ENCODE measurements at regions not wholly inside any gene's neighbourhood (a gene's known extent, or its start where the extent isn't known, plus 50 kb on each side); places are given as distances from the start of the nearest gene placed in this dataset.

DNA sequence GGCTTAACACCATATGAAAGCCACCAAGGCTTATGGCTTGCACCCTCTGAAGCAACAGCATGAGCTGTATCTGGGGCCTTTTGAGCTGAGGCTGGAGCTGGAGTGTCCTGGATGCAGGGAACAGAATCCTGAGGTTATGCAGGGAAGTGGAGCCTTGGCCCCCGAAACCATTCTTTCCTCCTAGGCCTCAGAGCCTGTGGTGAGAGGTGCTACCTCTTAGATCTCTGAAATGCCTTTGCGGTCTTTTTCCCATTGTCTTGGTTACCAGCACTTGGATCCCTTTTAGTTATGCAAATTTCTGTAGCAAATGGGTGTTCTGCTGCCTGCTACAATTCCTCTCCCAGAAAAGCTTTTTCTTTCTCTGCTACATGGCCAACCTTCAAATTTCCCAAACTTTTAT lies 72.7 kb upstream of the CLPB start:
- Histone ChIP-seq H3K27me3 (ENCODE audit: insufficient read depth, low read depth, severe bottlenecking) (no peaks in the 10 kb centered on the region), H3K36me3 (no peaks in the 10 kb centered on the region)
- TF ChIP-seq, protein P1, sequence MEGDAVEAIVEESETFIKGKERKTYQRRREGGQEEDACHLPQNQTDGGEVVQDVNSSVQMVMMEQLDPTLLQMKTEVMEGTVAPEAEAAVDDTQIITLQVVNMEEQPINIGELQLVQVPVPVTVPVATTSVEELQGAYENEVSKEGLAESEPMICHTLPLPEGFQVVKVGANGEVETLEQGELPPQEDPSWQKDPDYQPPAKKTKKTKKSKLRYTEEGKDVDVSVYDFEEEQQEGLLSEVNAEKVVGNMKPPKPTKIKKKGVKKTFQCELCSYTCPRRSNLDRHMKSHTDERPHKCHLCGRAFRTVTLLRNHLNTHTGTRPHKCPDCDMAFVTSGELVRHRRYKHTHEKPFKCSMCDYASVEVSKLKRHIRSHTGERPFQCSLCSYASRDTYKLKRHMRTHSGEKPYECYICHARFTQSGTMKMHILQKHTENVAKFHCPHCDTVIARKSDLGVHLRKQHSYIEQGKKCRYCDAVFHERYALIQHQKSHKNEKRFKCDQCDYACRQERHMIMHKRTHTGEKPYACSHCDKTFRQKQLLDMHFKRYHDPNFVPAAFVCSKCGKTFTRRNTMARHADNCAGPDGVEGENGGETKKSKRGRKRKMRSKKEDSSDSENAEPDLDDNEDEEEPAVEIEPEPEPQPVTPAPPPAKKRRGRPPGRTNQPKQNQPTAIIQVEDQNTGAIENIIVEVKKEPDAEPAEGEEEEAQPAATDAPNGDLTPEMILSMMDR (IDR thresholded peaks at IDR 0.05; ENCODE audit: low read depth, low read length): no peak

DNA sequence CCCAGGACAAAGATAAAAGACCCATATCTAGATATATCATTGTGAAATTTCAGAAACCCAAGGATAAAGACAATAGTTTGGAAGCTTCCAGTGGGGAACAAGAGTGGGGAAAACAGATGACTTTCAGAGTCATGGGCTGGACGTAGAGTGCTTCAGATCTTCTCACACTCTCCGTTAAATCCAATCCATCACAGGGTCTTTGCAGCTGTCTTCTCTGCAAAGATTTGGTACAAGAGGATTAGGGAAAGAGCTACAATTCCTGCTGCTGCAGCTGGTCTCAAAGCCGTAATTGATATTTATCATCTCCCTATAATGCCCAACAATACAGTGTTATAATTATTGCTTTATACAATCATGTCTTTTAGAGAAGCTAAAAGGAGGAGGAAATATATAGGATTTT lies 63.4 kb upstream of the CLPB start:
- no peak overlapping the region for H3K27ac ChIP-seq
- H3K9me3 ChIP-seq (ENCODE audit: severe bottlenecking): peaks cover 17% of the 10 kb centered on the region
- TF ChIP-seq, protein P1 (IDR thresholded peaks at IDR 0.05; ENCODE audit: low read depth, low read length): no peak
- no peak overlapping the region for H3K4me3 ChIP-seq (ENCODE audit: low read depth, low read length)
- no peaks in the 10 kb centered on the region for H3K27me3 ChIP-seq (ENCODE audit: insufficient read depth, low read depth, severe bottlenecking)
- H3K36me3 ChIP-seq: no peaks in the 10 kb centered on the region
- DNase-seq: peak; percentile 62

More for the DNA sequence above, 72.7 kb upstream of the CLPB start:
- Histone ChIP-seq H3K9me3 (ENCODE audit: severe bottlenecking) (peaks cover 4% of the 10 kb centered on the region), H3K4me3 (ENCODE audit: low read depth, low read length) (no peak overlapping the region), H3K27ac (no peak overlapping the region)
- no peak for DNase-seq

- H3K4me3 ChIP-seq (ENCODE audit: low read depth, low read length): no peak overlapping the region
- no peak for DNase-seq
- TF ChIP-seq, protein P1 (IDR thresholded peaks at IDR 0.05; ENCODE audit: low read depth, low read length): no peak
- H3K27ac ChIP-seq: no peak overlapping the region
- H3K36me3 ChIP-seq: no peaks in the 10 kb centered on the region
- H3K9me3 ChIP-seq (ENCODE audit: severe bottlenecking): no peaks in the 10 kb centered on the region
- no peaks in the 10 kb centered on the region for H3K27me3 ChIP-seq (ENCODE audit: insufficient read depth, low read depth, severe bottlenecking)
Observed at GRCh38 chr11:72494109-72494429, 59.7 kb upstream of the CLPB start.

DNA sequence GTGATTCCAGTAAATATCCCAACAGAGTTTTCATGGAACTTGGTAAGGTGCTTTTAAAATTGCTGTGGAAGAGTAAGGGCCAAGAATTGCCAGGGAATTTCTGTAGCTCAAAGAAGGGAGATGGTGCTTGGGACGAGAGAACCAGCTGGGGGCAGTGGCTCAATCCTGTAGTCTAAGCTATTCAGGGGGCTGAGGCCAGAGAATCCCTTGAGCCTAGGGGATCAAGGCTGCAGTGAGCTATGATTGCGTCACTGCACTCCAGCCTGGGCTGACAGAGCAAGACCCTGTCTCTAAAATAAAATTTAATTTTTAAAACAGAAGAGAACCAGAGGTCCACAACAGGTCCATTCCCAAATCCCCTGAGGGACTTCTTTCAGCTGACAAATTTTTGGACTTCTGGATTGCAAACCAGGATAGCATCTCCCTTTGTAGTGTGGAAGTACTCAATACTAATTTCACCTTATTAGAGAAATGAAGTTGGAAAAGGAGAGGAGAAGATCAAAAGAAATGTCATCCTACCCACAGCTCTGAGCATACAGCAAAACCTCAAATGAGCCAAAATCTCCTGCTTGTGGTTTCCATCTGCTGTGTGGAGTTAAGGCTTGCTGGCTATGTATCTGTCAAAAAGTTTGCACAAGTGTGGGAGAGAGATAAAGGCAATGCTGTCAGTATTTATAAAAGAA lies 59.2 kb upstream of the CLPB start:
- TF ChIP-seq, protein P1 (IDR thresholded peaks at IDR 0.05; ENCODE audit: low read depth, low read length): peak; percentile 61
- Histone ChIP-seq H3K9me3 (ENCODE audit: severe bottlenecking) (no peaks in the 10 kb centered on the region), H3K36me3 (no peaks in the 10 kb centered on the region), H3K27ac (no peak overlapping the region), H3K4me3 (ENCODE audit: low read depth, low read length) (no peak overlapping the region), H3K27me3 (ENCODE audit: insufficient read depth, low read depth, severe bottlenecking) (no peaks in the 10 kb centered on the region)
- DNase-seq: peak; percentile 54

DNA sequence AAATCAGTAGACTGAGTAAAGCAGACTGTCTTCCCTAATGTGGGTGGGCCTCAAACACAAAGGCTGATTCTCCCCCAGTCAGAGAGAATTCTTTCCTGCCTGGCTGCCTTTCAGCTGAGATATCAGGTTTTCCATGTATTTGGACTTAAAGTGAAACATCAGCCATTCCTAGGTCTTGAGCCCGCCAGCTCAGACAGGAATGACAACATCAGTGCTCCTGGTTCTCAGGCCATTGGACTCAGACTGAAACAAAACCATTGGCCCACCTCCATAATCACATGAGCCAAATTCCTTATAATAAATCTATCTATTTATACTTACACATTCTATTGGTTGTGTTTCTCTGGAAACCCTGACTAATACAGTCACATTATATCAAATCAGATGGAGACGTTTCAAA lies 56.7 kb upstream of the CLPB start:
- TF ChIP-seq, protein P1 (IDR thresholded peaks at IDR 0.05; ENCODE audit: low read depth, low read length): no peak

More for the DNA sequence above, 56.7 kb upstream of the CLPB start:
- H3K27me3 ChIP-seq (ENCODE audit: insufficient read depth, low read depth, severe bottlenecking): no peaks in the 10 kb centered on the region
- DNase-seq: no peak
- no peak overlapping the region for H3K4me3 ChIP-seq (ENCODE audit: low read depth, low read length)
- no peak overlapping the region for H3K27ac ChIP-seq
- H3K36me3 ChIP-seq: no peaks in the 10 kb centered on the region
- H3K9me3 ChIP-seq (ENCODE audit: severe bottlenecking): no peaks in the 10 kb centered on the region

Measured in WERI-Rb-1 (cell line).